Transverse colon (tissue), 4 donors: ENCODE measurements at regions not wholly inside any gene's neighbourhood (a gene's known extent, or its start where the extent isn't known, plus 50 kb on each side); places are given as distances from the start of the nearest gene placed in this dataset.

Source experiments
- DNase-seq: peaks from one replicate; pipeline ENCODE4 v3.0.0-alpha.2; 2019
- H3K27ac ChIP-seq, 4 donors: fragments of 200-600 bp; sonication (generic); 2 replicates each; pipeline ENCODE4 v1.5.1; 2016 to 2018; ENCODE audit warnings: inconsistent platforms in 4 of 4
- H3K27me3 ChIP-seq: fragments of 200-600 bp; sonication (generic); 2 replicates; pipeline ENCODE4 v1.5.1; 2017; ENCODE audit warnings: inconsistent platforms
- H3K36me3 ChIP-seq, 4 donors: fragments of 200-600 bp; sonication (generic); 2 replicates each; pipeline ENCODE4 v1.5.1; 2017 to 2019; ENCODE audit warnings: inconsistent platforms in 4 of 4
- H3K4me1 ChIP-seq, 4 donors: fragments of 200-600 bp; sonication (generic); 2 replicates each; pipeline ENCODE4 v1.5.1; 2017 to 2020; ENCODE audit warnings: inconsistent platforms in 4 of 4
- H3K4me3 ChIP-seq, 4 donors: fragments of 200-600 bp; sonication (generic); 1 replicate in 1 of 4; 2 replicates in 3 of 4; pipeline versions ENCODE4 v1.5.1 to v1.6.1; 2017 to 2019; ENCODE audit warnings: inconsistent platforms in 4 of 4
- H3K9me3 ChIP-seq, 2 donors: fragments of 200-600 bp; sonication (generic); 2 replicates each; pipeline ENCODE4 v1.5.1; 2017 to 2019; ENCODE audit warnings: inconsistent platforms in 2 of 2
- CTCF ChIP-seq, 5 experiments: fragments of 200-600 bp in 3 of 5; fragments of 450-650 bp in 2 of 5; sonication (generic) in 3 of 5; IDR thresholded peaks; 1 replicate in 2 of 5; 2 replicates in 3 of 5; pipeline ENCODE4 v1.5.1; 2016 to 2017; ENCODE audit warnings: antibody characterized with exemption in 5 of 5, inconsistent platforms in 3 of 5, mild to moderate bottlenecking in 2 of 5, moderate library complexity in 1 of 5
- EP300 ChIP-seq: sonication (generic); formaldehyde crosslinking; IDR thresholded peaks from one replicate; pipeline ENCODE4 v1.6.1; 2017; ENCODE audit warnings: antibody characterized with exemption, low read depth
- POLR2A ChIP-seq: fragments of 450-650 bp; IDR thresholded peaks from one replicate; pipeline ENCODE4 v1.6.1; 2016; ENCODE audit warnings: antibody characterized with exemption, mild to moderate bottlenecking, moderate library complexity
- POLR2AphosphoS5 ChIP-seq, 3 donors: sonication (generic); formaldehyde crosslinking; IDR thresholded peaks; one replicate each; pipeline ENCODE4 v1.6.1; 2016; ENCODE audit warnings: antibody characterized with exemption in 3 of 3
- WGBS, 2 donors: methylation state at CpG; one replicate each; pipeline ENCODE4 v1.1.5; 2018; ENCODE audit warnings: low coverage in 1 of 2; 5-methylcytosine and 5-hydroxymethylcytosine counted together
- in situ Hi-C, 4 donors: fragments of 200-750 bp; cut with MboI; loops; one replicate each; pipeline versions ENCODE4 v1.15.0 to v1.15.1; 2017; ENCODE audit warnings: low sequenced_read_pairs in 3 of 4, low pct_ligation_motif_present in 1 of 4, low pct_unique_long_range_greater_than_20kb in 1 of 4
- intact Hi-C: fragments of 100-400 bp; cut with DNase I; formaldehyde crosslinking; loops from one replicate; pipeline ENCODE4 v1.15.1; 2023; ENCODE audit warnings: low total_unique reads

- Histone ChIP-seq H3K4me1 (peaks cover 4 to 32% (median 15%) of the 10 kb centered on the region in 4 donors), H3K36me3 (no peaks in the 10 kb centered on the region), H3K27ac (peak overlapping the region in 1 of 4 donors; percentile 11), H3K27me3 (no peaks in the 10 kb centered on the region), H3K4me3 (no peak overlapping the region), H3K9me3 (no peaks in the 10 kb centered on the region)
- TF ChIP-seq EP300: no peak
- TF ChIP-seq CTCF (IDR thresholded peaks at IDR 0.05): no peak
- no peak for TF ChIP-seq POLR2A
- no peak for TF ChIP-seq POLR2AphosphoS5 (IDR thresholded peaks at IDR 0.05)
- DNase-seq: no peak
- in situ Hi-C loops: no loop called here
- intact Hi-C loops: no loop called here
- WGBS, 2 donors: 25 to 39% methylated on average over 4 of the region's 4 CpGs
Measured at GRCh38 chr9:17994695-17995425, 416.0 kb downstream of the SH3GL2 start.

- DNase-seq: no peak
- Histone ChIP-seq H3K27ac (no peak overlapping the region), H3K36me3 (no peaks in the 10 kb centered on the region), H3K4me3 (no peak overlapping the region), H3K27me3 (no peaks in the 10 kb centered on the region), H3K4me1 (peaks cover 4 to 33% (median 15%) of the 10 kb centered on the region in 4 donors), H3K9me3 (no peaks in the 10 kb centered on the region)
- in situ Hi-C loops (no loop called here), intact Hi-C loops (no loop called here)
- WGBS, 2 donors: 58% methylated on average over 1 of the region's 1 CpG; no CpG with 5 or more reads in 1 of the 2 donors
- TF ChIP-seq POLR2AphosphoS5 (IDR thresholded peaks at IDR 0.05) (no peak), EP300 (no peak), CTCF (IDR thresholded peaks at IDR 0.05) (no peak), POLR2A (no peak)
Measured at GRCh38 chr9:17996728-17997127, 417.9 kb downstream of the SH3GL2 start.

DNA sequence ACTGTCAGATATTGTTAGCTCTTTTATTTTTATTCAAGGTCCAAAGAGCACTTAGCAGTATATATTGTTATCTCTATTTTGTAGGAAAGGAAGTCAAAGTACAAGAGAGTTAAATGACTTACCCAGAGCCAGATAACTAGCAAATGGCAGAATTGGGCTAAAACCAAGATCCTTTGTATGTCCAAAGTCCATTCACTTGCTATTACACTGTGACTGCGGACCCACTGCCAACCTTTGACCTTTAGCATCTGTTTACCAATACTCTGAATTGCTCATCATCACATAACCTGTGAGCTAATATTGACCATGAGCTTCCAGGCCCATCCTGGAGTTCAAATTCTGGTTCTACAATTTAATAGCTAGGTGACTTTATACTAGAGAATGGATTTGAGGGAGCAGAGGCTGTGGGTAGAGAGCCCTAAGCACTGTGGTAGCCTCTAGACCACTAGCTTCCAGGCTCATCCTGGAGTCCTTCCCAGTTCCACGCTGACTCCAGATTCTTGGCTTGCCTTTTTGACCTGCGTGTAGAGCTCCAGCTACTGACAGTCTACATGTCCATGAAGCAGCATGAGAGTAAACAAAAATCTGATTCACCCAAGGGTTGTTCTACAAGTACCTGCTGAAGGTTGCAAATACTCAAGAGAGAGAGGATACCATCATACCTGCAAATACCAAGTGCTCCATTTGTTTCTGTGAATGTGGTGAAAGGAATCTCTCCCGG is 424.0 kb downstream of the SH3GL2 start:
- intact Hi-C loops (no loop called here), in situ Hi-C loops (no loop called here)
- Histone ChIP-seq H3K4me3 (no peak overlapping the region), H3K36me3 (no peaks in the 10 kb centered on the region), H3K9me3 (no peaks in the 10 kb centered on the region), H3K27me3 (no peaks in the 10 kb centered on the region), H3K4me1 (peaks cover 0 to 16% (median 7%) of the 10 kb centered on the region in 4 donors), H3K27ac (peak overlapping the region in 1 of 4 donors; percentile 2)
- no peak for TF ChIP-seq EP300
- TF ChIP-seq POLR2AphosphoS5 (IDR thresholded peaks at IDR 0.05): no peak
- TF ChIP-seq POLR2A: no peak
- 66 to 68% methylated on average over 2 to 4 of the region's 4 CpGs for WGBS, 2 donors
- DNase-seq: peak; percentile 17

DNA sequence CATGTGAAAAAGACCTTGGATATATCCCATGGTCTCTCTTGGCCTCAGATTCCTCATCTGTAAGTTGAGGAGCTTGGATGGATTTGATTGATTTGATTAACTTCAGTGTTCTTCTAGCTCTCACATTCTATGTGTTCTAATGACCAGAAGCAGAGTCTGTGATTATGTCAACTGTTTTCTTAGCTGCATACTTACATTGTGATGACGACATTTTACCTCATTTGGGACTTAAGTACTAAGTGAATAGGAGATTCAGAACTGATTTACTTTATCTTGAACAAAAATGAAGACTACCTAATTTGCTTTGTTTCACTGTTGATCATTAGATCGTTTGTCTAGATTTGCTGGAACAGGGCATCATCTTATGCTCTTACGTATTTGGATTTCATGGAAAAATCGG is 427.7 kb downstream of the SH3GL2 start:
- WGBS, 2 donors: 83 to 89% methylated on average over 4 of the region's 4 CpGs
- no peaks in the 10 kb centered on the region for H3K27me3 ChIP-seq

More for the DNA sequence above, 427.7 kb downstream of the SH3GL2 start:
- TF ChIP-seq POLR2AphosphoS5 (IDR thresholded peaks at IDR 0.05) (no peak), POLR2A (no peak), CTCF (IDR thresholded peaks at IDR 0.05) (no peak), EP300 (no peak)
- intact Hi-C loops: no loop called here
- H3K4me3 ChIP-seq: no peak overlapping the region
- DNase-seq: no peak
- no peaks in the 10 kb centered on the region for H3K9me3 ChIP-seq
- in situ Hi-C loops: no loop called here
- no peaks in the 10 kb centered on the region for H3K36me3 ChIP-seq
- no peak overlapping the region for H3K27ac ChIP-seq
- peaks cover 0 to 16% (median 7%) of the 10 kb centered on the region in 4 donors for H3K4me1 ChIP-seq
